Skeletal muscle cell (primary cell): ENCODE measurements at regions not wholly inside any gene's neighbourhood (a gene's known extent, or its start where the extent isn't known, plus 50 kb on each side); places are given as distances from the start of the nearest gene placed in this dataset.
"Not testable (repeated sequence)": the region's sequence is repeated elsewhere in the genome, so short reads cannot be mapped to it uniquely, and the experiment has no call there.

Experiments
- DNase-seq: peaks from one replicate; pipeline ENCODE4 v3.0.0-alpha.2; 2010; ENCODE audit warnings: low read depth
- H3K4me3 ChIP-seq: 2 replicates; pipeline ENCODE4 v1.5.1; 2011; ENCODE audit warnings: low read depth, mild to moderate bottlenecking, control low read depth, low read length, moderate library complexity

- no peak overlapping the region for H3K4me3 ChIP-seq
These were observed 103.0 kb upstream of the RREB1 start for GRCh38 chr6:7004581-7005297.

GRCh38 chr6:7006515-7007191 lies 101.1 kb upstream of the RREB1 start:
- DNase-seq = no peak

More at GRCh38 chr6:7004581-7005297, 103.0 kb upstream of the RREB1 start:
- DNase-seq = peak; percentile 76

GRCh38 chr6:7008451-7008988 lies 99.2 kb upstream of the RREB1 start:
- DNase-seq = no peak
- H3K4me3 ChIP-seq = no peak overlapping the region

More at GRCh38 chr6:7006515-7007191, 101.1 kb upstream of the RREB1 start:
- H3K4me3 ChIP-seq = no peak overlapping the region

GRCh38 chr6:7016226-7016625 lies 91.5 kb upstream of the RREB1 start:
- no peak for DNase-seq

GRCh38 chr6:7021301-7021700 lies 86.5 kb upstream of the RREB1 start:
- DNase-seq = no peak
- H3K4me3 ChIP-seq = no peak overlapping the region

More at GRCh38 chr6:7016226-7016625, 91.5 kb upstream of the RREB1 start:
- no peak overlapping the region for H3K4me3 ChIP-seq

GRCh38 chr6:7025861-7026260 lies 81.9 kb upstream of the RREB1 start:
- no peak for DNase-seq
- H3K4me3 ChIP-seq = no peak overlapping the region

GRCh38 chr6:7028963-7029362 lies 78.8 kb upstream of the RREB1 start:
- DNase-seq, H3K4me3 ChIP-seq: not testable (repeated sequence)

- H3K4me3 ChIP-seq, DNase-seq: not testable (repeated sequence)
These were observed 76.8 kb upstream of the RREB1 start for GRCh38 chr6:7030968-7031367.

GRCh38 chr6:7033202-7033601 lies 74.6 kb upstream of the RREB1 start:
- no peak overlapping the region for H3K4me3 ChIP-seq
- no peak for DNase-seq

GRCh38 chr6:7034055-7034454 lies 73.7 kb upstream of the RREB1 start:
- H3K4me3 ChIP-seq = no peak overlapping the region
- no peak for DNase-seq

GRCh38 chr6:7035837-7036249 lies 71.9 kb upstream of the RREB1 start:
- H3K4me3 ChIP-seq = no peak overlapping the region
- DNase-seq = no peak

- H3K4me3 ChIP-seq = no peak overlapping the region
- DNase-seq = no peak
These were observed 66.2 kb upstream of the RREB1 start for GRCh38 chr6:7041511-7042026.

- DNase-seq = no peak
These were observed 65.6 kb upstream of the RREB1 start for GRCh38 chr6:7042056-7042653.

GRCh38 chr6:7042654-7043545 lies 64.9 kb upstream of the RREB1 start:
- no peak for DNase-seq
- H3K4me3 ChIP-seq = no peak overlapping the region

More at GRCh38 chr6:7042056-7042653, 65.6 kb upstream of the RREB1 start:
- no peak overlapping the region for H3K4me3 ChIP-seq

GRCh38 chr6:7045331-7045730 lies 62.4 kb upstream of the RREB1 start:
- H3K4me3 ChIP-seq = no peak overlapping the region
- DNase-seq = no peak

- no peak for DNase-seq
- no peak overlapping the region for H3K4me3 ChIP-seq
These were observed 62.0 kb upstream of the RREB1 start for GRCh38 chr6:7045746-7046145.

- DNase-seq = no peak
- no peak overlapping the region for H3K4me3 ChIP-seq
These were observed 60.6 kb upstream of the RREB1 start for GRCh38 chr6:7047128-7047527.

GRCh38 chr6:7047966-7048365 lies 59.8 kb upstream of the RREB1 start:
- no peak for DNase-seq

GRCh38 chr6:7048894-7049293 lies 58.9 kb upstream of the RREB1 start:
- DNase-seq = no peak
- no peak overlapping the region for H3K4me3 ChIP-seq

More at GRCh38 chr6:7047966-7048365, 59.8 kb upstream of the RREB1 start:
- H3K4me3 ChIP-seq = no peak overlapping the region
